ENCODE measurements at regions not wholly inside any gene's neighbourhood (a gene's known extent, or its start where the extent isn't known, plus 50 kb on each side); places are given as distances from the start of the nearest gene placed in this dataset.

DNA sequence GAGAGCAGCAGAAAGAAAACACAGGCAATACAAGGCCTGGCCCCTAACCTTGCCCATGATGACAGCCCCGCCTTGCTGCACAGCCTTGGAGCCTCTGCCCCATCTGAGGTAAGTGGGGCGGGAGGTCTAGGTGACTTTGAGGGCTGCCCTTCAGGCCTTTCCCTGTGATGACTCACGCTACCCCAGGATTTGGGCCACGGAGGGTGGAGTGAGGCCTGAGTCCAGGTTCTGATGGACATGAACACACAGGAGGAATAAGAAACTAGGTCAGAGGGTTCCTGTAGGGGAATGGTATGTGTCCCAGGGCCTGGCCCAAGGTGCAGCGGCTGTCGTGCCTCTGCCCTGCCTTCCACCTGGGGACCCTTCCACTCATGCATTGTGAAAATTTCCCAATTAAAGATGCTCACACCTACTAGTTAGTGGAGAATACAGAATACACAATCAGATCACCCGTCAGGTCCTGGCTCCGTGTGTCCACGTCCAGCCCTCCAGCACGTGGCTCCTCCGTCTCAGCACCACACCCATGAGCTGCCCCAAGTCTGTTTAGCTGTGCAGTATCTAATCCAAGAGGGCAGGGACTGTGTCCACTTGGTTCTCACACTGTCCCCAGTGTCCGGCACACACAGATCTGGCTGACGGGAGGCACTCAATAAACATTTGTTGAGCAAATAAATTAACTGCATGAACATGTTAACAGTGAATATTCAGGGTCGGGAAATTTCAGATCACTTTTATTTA, 111.0 kb downstream of the CHST1 start:
- no peak for DNase-seq

DNA sequence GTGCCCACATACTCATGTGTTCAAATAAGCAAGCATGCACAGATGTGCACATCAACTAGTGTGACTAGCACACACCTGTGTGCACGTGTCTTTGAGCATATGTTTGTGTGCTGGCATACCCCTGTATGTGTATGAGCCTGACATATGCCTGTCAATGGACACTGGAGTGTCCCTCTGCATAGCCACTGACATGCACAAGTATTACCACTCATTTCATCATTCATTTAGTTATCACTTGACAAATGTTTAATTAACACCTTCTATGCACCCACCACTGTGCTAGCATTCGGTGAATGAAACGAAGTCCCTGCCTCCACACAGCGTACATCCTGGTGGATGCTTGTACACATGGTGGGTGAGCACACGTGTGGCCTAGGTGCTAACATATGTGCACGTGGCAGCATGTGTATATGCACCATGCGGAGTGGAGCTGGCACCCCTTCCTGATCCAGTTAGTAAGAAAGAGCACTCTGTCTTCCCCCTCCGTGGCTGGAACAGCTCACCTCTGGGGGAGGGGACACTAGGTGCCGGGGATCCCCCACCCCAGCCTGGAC, 112.0 kb downstream of the CHST1 start:
- DNase-seq: no peak

DNA sequence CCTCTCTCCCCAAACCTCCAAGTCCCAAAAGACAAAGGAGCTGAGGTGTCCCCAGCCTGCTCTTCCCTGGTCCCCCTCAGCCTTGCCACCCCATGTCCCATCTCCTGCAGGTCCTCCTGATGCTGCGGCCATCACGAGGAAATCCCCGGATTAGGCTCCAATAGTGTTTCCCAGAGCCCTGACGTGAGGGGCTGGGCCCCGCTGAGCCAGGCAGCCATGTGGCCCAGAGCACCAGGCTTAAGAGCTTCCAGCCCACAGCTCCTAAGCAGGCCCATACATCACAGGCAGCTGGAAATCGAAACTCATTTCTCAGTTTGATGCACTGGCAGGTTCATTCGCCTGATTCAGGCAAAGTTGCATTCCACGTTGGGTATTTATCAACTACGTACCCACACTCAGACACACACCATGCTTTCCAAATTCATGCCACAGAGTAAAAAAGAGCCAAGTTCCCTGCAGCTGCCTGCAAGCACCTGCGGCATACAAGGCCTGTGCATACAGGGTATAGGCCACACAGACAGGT, 114.2 kb downstream of the CHST1 start:
- DNase-seq: no peak

GRCh38 chr11:45549257-45549656, 116.2 kb downstream of the CHST1 start:
- no peak for DNase-seq

GRCh38 chr11:45546366-45546765, 119.1 kb downstream of the CHST1 start:
- DNase-seq: no peak

- DNase-seq: no peak
These were observed 120.6 kb downstream of the CHST1 start for GRCh38 chr11:45544826-45545225.

GRCh38 chr11:45543808-45544422, 121.5 kb downstream of the CHST1 start:
- DNase-seq: no peak

GRCh38 chr11:45543081-45543480, 122.3 kb downstream of the CHST1 start:
- DNase-seq: no peak

- no peak for DNase-seq
These were observed 123.6 kb downstream of the CHST1 start for GRCh38 chr11:45541693-45542434.

DNA sequence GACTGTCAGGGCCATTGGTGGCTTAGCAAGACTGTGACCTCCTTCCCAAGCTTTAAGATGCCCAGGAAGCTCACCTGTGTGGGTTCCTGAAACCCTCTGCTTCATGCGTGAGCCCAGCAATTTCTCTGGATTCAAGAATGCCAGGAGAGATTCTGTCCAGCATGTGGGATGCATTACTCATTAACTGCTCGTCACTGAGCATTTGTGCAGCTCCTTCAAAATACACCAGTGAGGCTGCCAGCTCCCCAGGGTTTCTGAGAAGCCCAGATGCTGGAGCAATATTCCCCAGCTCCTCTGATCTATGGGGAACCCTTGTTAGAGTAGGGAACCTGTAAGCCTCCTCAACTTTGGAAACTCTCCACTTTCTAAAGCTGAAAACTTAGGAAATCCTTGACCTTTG, 126.5 kb downstream of the CHST1 start:
- no peak for DNase-seq

DNA sequence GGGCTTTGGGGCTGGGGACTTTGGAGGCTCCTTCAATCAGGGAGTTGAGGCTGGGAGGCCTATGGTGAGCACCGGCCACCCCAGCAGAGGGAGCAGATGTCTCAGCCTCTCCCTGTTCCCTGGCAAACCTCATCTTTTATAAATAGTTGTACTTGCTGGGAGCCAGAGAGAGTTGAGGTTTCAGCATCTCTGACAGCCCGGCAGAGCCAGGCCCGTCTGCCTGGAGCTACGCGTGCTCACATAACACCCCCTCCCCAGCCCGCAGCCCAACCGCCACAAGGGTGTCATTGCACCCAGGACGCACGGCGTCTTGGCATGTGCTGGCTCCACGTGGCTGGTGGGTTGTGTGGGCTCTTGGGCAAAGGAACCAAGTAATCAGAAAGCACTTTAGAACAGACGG, 127.1 kb downstream of the CHST1 start:
- DNase-seq: no peak

DNA sequence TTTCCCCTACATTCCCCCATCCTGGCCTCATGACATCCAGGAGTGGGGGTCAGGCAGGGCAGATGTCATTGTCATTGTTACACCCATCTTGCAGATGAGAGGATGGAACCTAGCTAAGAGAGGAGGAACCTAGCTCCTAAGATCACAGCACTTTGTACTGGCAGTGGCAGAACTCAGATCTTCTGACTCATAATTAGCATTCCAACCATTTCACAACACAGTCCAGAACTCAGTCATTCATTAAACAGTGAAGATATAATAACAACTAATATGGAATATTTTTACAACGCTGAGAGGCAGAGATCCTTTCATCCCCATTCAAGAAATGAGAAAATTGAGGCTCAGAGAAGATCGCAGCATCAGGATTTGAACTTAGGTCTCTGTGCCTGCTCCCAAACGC, 127.8 kb downstream of the CHST1 start:
- DNase-seq: no peak

- DNase-seq: no peak
These were observed 130.4 kb downstream of the CHST1 start for GRCh38 chr11:45535033-45535432.

DNA sequence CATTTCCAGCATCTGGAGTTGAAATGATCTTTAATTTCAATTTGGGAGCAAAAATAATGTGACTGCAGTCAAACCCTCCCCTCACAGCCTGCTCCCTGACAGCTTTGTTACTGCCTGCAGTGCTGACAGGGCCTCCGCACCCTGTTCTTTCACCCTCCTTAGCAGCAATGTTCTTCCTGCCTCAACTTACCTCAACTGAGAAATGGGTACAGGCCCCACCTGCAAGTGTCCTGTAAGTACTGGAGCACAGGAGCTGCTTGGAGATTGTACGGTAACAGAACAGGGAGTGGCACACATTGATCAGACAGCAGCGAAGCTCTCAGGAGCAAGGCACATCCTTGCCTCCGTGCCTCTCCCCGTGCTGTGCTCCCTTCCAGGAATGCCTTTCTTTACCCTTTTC, 131.3 kb downstream of the CHST1 start:
- DNase-seq: no peak

GRCh38 chr11:45532546-45532945, 132.9 kb downstream of the CHST1 start:
- no peak for DNase-seq

DNA sequence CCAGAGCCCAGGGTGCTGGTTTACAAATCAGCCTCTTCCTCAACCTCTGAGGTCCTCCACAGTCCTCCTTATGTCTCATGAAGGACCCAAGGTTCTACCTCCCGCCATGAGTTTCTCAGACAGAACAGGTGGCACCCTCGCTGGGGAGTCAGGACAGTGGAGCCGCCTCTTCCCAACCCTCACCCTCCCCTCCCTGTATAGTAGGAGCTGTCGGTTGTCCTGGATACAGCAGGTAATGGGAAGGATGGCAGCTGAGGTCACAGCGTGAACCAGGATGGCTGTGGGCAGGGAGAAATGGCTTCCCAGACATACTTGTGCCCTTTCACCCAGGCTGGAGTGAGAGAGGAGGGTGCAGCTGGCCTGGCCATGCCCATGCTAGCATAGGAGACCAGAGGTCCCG, 134.6 kb downstream of the CHST1 start:
- DNase-seq: no peak

DNA sequence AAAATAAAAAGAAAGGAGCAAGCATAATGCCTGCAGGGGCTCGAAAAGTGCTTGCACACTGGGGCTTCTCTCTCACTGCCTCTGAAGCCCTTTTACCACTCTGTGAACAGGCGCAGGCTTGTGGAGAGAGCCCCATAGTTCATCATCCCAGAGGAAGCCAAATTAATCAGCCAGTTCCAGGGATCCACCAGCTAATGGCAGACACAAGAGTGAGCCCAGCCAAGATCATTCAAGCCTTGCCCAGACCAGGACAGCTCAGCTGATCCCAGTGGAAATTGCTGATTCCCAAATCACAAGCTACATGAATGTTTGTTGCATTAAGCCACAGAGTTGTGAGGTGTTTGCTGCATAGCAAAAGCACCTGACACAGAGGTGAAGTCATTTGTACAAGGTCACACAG, 135.3 kb downstream of the CHST1 start:
- no peak for DNase-seq

- DNase-seq: no peak
These were observed 137.0 kb downstream of the CHST1 start for GRCh38 chr11:45528435-45528834.

- DNase-seq: peak; percentile 41 to 50
These were observed 137.5 kb downstream of the CHST1 start for GRCh38 chr11:45527898-45528297.

GRCh38 chr11:45525393-45525792, 140.0 kb downstream of the CHST1 start:
- no peak for DNase-seq

DNA sequence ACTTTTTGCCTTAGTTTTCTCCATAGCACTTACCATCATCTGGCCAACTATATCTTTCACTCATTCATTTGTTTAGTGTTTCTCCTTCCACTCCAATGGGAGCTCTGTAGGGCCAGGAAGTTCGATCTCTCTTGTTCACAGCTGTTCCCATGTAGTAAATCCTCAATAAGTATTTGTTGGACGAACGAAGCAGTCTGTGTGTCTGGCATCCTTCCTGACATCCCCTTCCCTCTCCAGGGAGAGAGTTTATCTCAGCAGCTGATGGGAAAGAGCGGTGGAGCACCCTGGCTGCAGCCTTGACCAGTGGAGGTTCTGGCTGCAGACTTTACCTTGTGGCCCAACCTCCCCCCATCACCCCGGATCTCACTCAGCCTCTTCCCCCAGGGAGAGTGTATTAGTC, 141.7 kb downstream of the CHST1 start:
- DNase-seq: no peak

- DNase-seq: peak; percentile 66 to 70
These were observed 146.4 kb downstream of the CHST1 start for GRCh38 chr11:45518833-45519535.

Data from AML-193 (cell line).